ENCODE measurements at regions not wholly inside any gene's neighbourhood (a gene's known extent, or its start where the extent isn't known, plus 50 kb on each side); places are given as distances from the start of the nearest gene placed in this dataset.

DNA sequence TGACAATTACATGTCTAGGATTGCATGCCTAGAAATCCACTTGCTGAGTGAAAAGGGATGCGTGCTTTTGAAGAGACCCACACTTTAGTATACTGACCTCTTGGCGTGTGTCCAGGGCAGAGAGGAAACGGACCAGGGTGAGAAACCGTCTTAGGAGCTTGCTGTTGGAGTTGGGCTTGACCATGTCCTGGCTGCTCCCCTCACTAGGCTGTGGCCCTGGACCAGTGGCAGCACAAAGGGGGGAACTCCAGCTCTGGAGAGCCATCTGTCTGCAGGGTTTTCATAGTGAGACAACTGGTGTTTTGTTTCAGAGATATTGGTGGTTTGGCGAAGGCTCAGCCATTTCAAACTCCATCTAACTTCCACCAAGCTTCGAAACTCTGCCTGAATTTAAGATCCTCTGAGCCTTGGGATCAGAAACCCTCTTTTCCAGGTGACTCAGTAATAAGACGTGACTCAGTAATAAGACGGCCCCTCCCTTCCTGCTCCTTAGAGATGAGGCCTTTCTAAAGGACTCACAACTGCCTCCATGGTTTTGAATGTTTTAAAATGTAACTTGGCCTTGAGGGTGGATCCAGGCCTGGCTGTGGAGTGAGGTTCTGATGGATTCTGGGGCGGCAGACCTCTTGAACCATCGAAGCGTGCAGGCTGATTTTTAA lies 165.8 kb downstream of the MELK start:
- H3K9me2 ChIP-seq (replicated peaks; ENCODE audit: insufficient read depth) = no peaks in the 10 kb centered on the region
- DNase-seq (ENCODE audit: low spot score) = no peak
- no peak overlapping the region for H3K4me3 ChIP-seq
- no peaks in the 10 kb centered on the region for H3K79me2 ChIP-seq
- no peaks in the 10 kb centered on the region for H3K4me1 ChIP-seq (ENCODE audit: insufficient read depth)
- no peaks in the 10 kb centered on the region for H3K36me3 ChIP-seq (replicated peaks; ENCODE audit: insufficient read depth, low read depth)
- no peak overlapping the region for H2AFZ ChIP-seq
- peaks cover 15% of the 10 kb centered on the region for H3K27me3 ChIP-seq
- no peaks in the 10 kb centered on the region for H4K20me1 ChIP-seq (ENCODE audit: insufficient read depth, poor library complexity, severe bottlenecking)
- H3K9me3 ChIP-seq (ENCODE audit: low read depth) = no peaks in the 10 kb centered on the region
- no peak overlapping the region for H3K27ac ChIP-seq
- 86% methylated on average over 11 of the region's 11 CpGs for WGBS (ENCODE audit: low lambda C conversion rate, missing lambda C conversion rate)
- no peak overlapping the region for H3K4me2 ChIP-seq
- TF ChIP-seq EZH2 (IDR thresholded peaks at IDR 0.05; ENCODE audit: borderline replicate concordance) = no peak
- TF ChIP-seq, protein P1, sequence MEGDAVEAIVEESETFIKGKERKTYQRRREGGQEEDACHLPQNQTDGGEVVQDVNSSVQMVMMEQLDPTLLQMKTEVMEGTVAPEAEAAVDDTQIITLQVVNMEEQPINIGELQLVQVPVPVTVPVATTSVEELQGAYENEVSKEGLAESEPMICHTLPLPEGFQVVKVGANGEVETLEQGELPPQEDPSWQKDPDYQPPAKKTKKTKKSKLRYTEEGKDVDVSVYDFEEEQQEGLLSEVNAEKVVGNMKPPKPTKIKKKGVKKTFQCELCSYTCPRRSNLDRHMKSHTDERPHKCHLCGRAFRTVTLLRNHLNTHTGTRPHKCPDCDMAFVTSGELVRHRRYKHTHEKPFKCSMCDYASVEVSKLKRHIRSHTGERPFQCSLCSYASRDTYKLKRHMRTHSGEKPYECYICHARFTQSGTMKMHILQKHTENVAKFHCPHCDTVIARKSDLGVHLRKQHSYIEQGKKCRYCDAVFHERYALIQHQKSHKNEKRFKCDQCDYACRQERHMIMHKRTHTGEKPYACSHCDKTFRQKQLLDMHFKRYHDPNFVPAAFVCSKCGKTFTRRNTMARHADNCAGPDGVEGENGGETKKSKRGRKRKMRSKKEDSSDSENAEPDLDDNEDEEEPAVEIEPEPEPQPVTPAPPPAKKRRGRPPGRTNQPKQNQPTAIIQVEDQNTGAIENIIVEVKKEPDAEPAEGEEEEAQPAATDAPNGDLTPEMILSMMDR (IDR thresholded peaks at IDR 0.05; ENCODE audit: poor library complexity) = no peak
- no peak for TF ChIP-seq EZH2phosphoT487 (IDR thresholded peaks at IDR 0.05; ENCODE audit: low read depth, severe bottlenecking, unreplicated experiment)

DNA sequence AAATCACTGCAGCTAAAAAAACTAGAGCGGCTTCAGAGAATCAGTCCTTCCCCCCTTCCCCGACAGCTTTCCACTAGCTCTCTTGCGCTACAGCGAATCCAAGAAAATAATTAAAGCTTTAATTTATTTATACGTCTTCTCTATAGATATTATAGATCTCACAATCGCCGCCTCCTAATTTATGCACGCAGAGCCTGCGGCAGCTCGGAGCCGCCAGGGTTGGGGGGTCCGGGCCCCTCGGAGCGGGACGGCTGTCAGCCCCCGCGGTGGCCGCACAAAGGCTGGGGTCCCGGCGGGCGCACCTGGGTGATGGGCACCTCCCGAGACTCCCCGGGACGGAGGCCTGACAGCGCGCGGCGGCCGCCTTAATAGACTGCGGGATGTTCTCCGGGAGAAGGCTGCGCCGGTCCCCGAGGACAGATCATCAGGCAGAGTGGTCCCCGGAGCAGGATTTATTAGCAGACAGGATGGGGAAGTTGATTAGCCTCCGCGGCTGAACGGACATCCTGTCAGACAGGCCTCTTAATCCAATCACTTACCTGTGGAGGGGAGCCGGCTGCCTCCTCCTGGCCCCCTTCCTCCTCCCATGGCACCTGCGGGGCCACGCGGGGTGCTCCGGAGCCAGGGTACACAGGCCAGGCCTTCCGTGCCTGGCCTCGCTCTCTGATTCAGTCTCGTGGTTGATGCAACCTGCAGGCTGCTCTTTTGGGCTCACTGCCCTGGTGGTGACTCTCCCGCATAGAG lies 166.8 kb downstream of the MELK start:
- H3K4me2 ChIP-seq = no peak overlapping the region
- H3K27ac ChIP-seq = no peak overlapping the region
- H3K27me3 ChIP-seq = peaks cover 15% of the 10 kb centered on the region
- H2AFZ ChIP-seq = no peak overlapping the region
- H3K9me3 ChIP-seq (ENCODE audit: low read depth) = no peaks in the 10 kb centered on the region
- H3K79me2 ChIP-seq = no peaks in the 10 kb centered on the region
- TF ChIP-seq EZH2 (IDR thresholded peaks at IDR 0.05; ENCODE audit: borderline replicate concordance) (no peak), EZH2phosphoT487 (IDR thresholded peaks at IDR 0.05; ENCODE audit: low read depth, severe bottlenecking, unreplicated experiment) (no peak)
- TF ChIP-seq, protein P1 (IDR thresholded peaks at IDR 0.05; ENCODE audit: poor library complexity) = no peak
- H3K36me3 ChIP-seq (replicated peaks; ENCODE audit: insufficient read depth, low read depth) = no peaks in the 10 kb centered on the region
- WGBS (ENCODE audit: low lambda C conversion rate, missing lambda C conversion rate) = 59% methylated on average over 47 of the region's 47 CpGs
- DNase-seq (ENCODE audit: low spot score) = no peak
- no peaks in the 10 kb centered on the region for H4K20me1 ChIP-seq (ENCODE audit: insufficient read depth, poor library complexity, severe bottlenecking)
- no peaks in the 10 kb centered on the region for H3K9me2 ChIP-seq (replicated peaks; ENCODE audit: insufficient read depth)
- no peaks in the 10 kb centered on the region for H3K4me1 ChIP-seq (ENCODE audit: insufficient read depth)
- no peak overlapping the region for H3K4me3 ChIP-seq

DNA sequence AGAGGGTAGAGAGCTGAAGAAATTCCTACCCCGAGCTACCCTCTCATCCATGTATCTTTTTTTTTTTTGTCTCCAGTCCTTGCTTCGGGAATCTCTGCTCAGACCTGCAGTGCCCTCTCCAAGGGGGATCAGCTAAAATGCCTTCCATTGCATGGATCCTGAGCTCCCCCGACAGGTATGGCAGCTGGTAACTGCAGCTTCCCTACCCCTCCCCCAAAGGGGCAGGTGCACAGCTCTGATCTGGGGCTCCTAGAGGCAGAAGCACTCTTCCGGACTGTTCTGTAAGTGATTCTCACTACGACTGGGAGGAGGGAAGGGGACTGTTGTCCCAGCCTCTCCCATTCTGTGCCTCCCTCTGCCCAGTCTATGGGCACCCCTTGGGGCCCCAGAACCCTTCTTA lies 169.6 kb downstream of the MELK start:
- no peak overlapping the region for H3K27ac ChIP-seq
- no peak overlapping the region for H2AFZ ChIP-seq
- TF ChIP-seq, protein P1 (IDR thresholded peaks at IDR 0.05; ENCODE audit: poor library complexity) = no peak
- no peak for TF ChIP-seq EZH2 (IDR thresholded peaks at IDR 0.05; ENCODE audit: borderline replicate concordance)
- TF ChIP-seq EZH2phosphoT487 (IDR thresholded peaks at IDR 0.05; ENCODE audit: low read depth, severe bottlenecking, unreplicated experiment) = no peak
- no peak overlapping the region for H3K4me3 ChIP-seq
- no peaks in the 10 kb centered on the region for H3K36me3 ChIP-seq (replicated peaks; ENCODE audit: insufficient read depth, low read depth)
- H3K4me1 ChIP-seq (ENCODE audit: insufficient read depth) = no peaks in the 10 kb centered on the region
- H3K9me2 ChIP-seq (replicated peaks; ENCODE audit: insufficient read depth) = no peaks in the 10 kb centered on the region
- H3K4me2 ChIP-seq = no peak overlapping the region
- 78% methylated on average over 5 of the region's 5 CpGs for WGBS (ENCODE audit: low lambda C conversion rate, missing lambda C conversion rate)
- DNase-seq (ENCODE audit: low spot score) = no peak
- H3K27me3 ChIP-seq = peaks cover 15% of the 10 kb centered on the region
- no peaks in the 10 kb centered on the region for H4K20me1 ChIP-seq (ENCODE audit: insufficient read depth, poor library complexity, severe bottlenecking)
- no peaks in the 10 kb centered on the region for H3K9me3 ChIP-seq (ENCODE audit: low read depth)
- no peaks in the 10 kb centered on the region for H3K79me2 ChIP-seq

All from hepatocyte (in vitro differentiated cells).